Suprapubic skin (tissue), 3 donors: ENCODE measurements at regions not wholly inside any gene's neighbourhood (a gene's known extent, or its start where the extent isn't known, plus 50 kb on each side); places are given as distances from the start of the nearest gene placed in this dataset.

Source experiments
- POLR2A ChIP-seq, 2 donors: fragments of 450-650 bp; IDR thresholded peaks; one replicate each; pipeline ENCODE4 v1.6.1; 2017; ENCODE audit warnings: antibody characterized with exemption in 2 of 2, mild to moderate bottlenecking in 2 of 2, moderate library complexity in 2 of 2
- TF ChIP-seq, protein P1 (sequence below), 2 donors: fragments of 200-600 bp in 1 of 2; fragments of 450-650 bp in 1 of 2; sonication (generic) in 1 of 2; IDR thresholded peaks; one replicate each; pipeline ENCODE4 v1.5.1; 2016 to 2019; ENCODE audit warnings: antibody characterized with exemption in 2 of 2, mild to moderate bottlenecking in 1 of 2, moderate library complexity in 1 of 2

- TF ChIP-seq POLR2A (IDR thresholded peaks at IDR 0.05), result no peak
- TF ChIP-seq, protein P1, sequence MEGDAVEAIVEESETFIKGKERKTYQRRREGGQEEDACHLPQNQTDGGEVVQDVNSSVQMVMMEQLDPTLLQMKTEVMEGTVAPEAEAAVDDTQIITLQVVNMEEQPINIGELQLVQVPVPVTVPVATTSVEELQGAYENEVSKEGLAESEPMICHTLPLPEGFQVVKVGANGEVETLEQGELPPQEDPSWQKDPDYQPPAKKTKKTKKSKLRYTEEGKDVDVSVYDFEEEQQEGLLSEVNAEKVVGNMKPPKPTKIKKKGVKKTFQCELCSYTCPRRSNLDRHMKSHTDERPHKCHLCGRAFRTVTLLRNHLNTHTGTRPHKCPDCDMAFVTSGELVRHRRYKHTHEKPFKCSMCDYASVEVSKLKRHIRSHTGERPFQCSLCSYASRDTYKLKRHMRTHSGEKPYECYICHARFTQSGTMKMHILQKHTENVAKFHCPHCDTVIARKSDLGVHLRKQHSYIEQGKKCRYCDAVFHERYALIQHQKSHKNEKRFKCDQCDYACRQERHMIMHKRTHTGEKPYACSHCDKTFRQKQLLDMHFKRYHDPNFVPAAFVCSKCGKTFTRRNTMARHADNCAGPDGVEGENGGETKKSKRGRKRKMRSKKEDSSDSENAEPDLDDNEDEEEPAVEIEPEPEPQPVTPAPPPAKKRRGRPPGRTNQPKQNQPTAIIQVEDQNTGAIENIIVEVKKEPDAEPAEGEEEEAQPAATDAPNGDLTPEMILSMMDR (IDR thresholded peaks at IDR 0.05), result no peak
These were observed 214.6 kb upstream of the MDFIC2 start for GRCh38 chr3:70527026-70527425.
